ENCODE measurements at regions not wholly inside any gene's neighbourhood (a gene's known extent, or its start where the extent isn't known, plus 50 kb on each side); places are given as distances from the start of the nearest gene placed in this dataset.
"Not testable (repeated sequence)": the region's sequence is repeated elsewhere in the genome, so short reads cannot be mapped to it uniquely, and the experiment has no call there.

DNA sequence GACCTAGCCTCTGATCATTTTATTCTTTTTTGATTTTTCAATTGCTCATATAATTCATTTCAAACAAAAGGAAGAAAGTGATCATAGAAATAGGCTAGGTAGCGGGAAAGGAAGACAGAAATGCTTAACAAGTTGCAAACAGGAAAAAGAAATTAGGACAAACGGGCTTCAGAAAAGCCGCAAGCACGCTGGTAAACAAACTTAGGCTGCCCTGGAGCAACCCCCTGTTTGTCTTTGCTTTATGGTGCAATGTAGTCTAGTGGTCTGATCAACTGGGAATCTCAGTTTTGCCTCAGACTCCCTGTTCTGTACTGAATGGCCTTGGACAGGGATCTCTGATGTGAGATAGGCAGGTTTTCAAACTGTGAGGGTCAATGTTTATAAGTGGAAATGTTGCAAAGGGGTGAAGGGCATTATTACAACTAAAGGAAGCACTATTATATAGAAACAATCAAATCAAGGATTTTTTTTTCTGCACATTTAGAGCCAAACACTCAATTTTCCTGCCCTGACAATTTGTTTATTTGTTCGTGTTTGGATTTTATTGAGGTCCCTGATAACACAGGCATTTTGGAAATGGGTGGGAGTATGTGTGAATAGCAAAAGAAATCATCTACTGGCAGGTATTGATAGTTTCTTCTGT lies 146.8 kb upstream of the NRIP1 start:
- H3K27me3 ChIP-seq, result no peaks in the 10 kb centered on the region
- H3K27ac ChIP-seq, result peak overlapping the region in 1 of 12 donors; percentile 48
- WGBS, 4 donors, result 63 to 84% (median 64%) methylated on average over 5 of the region's 5 CpGs
- H3K4me3 ChIP-seq, result no peak overlapping the region
- no peaks in the 10 kb centered on the region for H3K36me3 ChIP-seq
- no peak for DNase-seq
- no peaks in the 10 kb centered on the region for H3K9me3 ChIP-seq
- TF ChIP-seq, protein P1, sequence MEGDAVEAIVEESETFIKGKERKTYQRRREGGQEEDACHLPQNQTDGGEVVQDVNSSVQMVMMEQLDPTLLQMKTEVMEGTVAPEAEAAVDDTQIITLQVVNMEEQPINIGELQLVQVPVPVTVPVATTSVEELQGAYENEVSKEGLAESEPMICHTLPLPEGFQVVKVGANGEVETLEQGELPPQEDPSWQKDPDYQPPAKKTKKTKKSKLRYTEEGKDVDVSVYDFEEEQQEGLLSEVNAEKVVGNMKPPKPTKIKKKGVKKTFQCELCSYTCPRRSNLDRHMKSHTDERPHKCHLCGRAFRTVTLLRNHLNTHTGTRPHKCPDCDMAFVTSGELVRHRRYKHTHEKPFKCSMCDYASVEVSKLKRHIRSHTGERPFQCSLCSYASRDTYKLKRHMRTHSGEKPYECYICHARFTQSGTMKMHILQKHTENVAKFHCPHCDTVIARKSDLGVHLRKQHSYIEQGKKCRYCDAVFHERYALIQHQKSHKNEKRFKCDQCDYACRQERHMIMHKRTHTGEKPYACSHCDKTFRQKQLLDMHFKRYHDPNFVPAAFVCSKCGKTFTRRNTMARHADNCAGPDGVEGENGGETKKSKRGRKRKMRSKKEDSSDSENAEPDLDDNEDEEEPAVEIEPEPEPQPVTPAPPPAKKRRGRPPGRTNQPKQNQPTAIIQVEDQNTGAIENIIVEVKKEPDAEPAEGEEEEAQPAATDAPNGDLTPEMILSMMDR (IDR thresholded peaks at IDR 0.05), result no peak
- TF ChIP-seq POLR2A (IDR thresholded peaks at IDR 0.05), result no peak
- intact Hi-C loops (cut with DNase I), result no loop called here
- peaks cover 0 to 62% (median 0%) of the 10 kb centered on the region in 12 donors for H3K4me1 ChIP-seq
- no peak for ATAC-seq

DNA sequence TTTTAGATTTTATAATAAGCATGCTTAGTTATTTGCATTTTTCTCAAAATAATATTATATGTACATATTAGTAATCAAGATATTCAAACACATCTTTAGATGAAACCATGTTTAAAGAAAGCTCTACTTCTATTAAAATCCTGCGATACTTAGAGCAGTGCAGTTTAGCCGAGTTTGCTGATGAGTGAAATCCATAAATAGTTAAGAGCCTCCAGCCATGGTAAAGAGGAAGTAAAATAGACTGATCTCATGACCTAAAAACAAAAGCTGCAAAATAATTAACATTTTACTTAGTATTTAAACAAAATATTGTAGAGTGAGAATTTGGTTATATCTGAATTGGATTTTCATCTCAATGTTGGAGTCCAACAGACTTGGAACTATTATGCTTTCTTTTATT lies 147.4 kb upstream of the NRIP1 start:
- peaks cover 0 to 57% (median 0%) of the 10 kb centered on the region in 12 donors for H3K4me1 ChIP-seq
- ATAC-seq (no peak), DNase-seq (no peak)
- H3K4me3 ChIP-seq, result no peak overlapping the region
- TF ChIP-seq, protein P1 (IDR thresholded peaks at IDR 0.05), result no peak
- no peak for TF ChIP-seq POLR2A (IDR thresholded peaks at IDR 0.05)
- H3K36me3 ChIP-seq, result no peaks in the 10 kb centered on the region
- 38 to 50% (median 41%) methylated on average over 2 of the region's 2 CpGs for WGBS, 4 donors
- H3K27me3 ChIP-seq, result no peaks in the 10 kb centered on the region
- peak overlapping the region in 1 of 12 donors; percentile 48 for H3K27ac ChIP-seq
- intact Hi-C loops (cut with DNase I), result no loop called here
- H3K9me3 ChIP-seq, result no peaks in the 10 kb centered on the region

DNA sequence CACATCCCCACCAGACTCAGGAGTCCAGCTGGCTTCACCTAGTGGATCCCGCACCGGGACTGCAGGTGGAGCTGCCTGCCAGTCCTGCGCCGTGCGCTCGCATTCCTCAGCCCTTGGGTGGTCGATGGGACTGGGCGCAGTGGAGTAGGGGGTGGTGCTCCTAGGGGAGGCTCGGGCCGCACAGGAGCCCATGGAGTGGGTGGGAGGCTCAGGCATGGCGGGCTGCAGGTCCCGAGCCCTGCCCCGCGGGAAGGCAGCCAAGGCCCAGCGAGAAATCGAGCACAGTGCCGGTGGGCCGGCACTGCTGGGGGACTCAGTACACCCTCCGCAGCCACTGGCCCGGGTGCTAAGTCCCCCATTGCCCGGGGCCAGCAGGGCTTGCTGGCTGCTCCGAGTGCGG lies 153.7 kb upstream of the NRIP1 start:
- WGBS, 4 donors, result 96 to 99% (median 96%) methylated on average over 8 to 17 of the region's 23 CpGs; no CpG with 5 or more reads in 1 of the 4 donors
- ATAC-seq; H3K36me3 ChIP-seq; H3K27me3 ChIP-seq; H3K9me3 ChIP-seq; DNase-seq; H3K27ac ChIP-seq; H3K4me3 ChIP-seq; intact Hi-C loops (cut with DNase I): not testable (repeated sequence)
- H3K4me1 ChIP-seq, result peaks cover 0 to 43% (median 12%) of the 10 kb centered on the region in 12 donors

DNA sequence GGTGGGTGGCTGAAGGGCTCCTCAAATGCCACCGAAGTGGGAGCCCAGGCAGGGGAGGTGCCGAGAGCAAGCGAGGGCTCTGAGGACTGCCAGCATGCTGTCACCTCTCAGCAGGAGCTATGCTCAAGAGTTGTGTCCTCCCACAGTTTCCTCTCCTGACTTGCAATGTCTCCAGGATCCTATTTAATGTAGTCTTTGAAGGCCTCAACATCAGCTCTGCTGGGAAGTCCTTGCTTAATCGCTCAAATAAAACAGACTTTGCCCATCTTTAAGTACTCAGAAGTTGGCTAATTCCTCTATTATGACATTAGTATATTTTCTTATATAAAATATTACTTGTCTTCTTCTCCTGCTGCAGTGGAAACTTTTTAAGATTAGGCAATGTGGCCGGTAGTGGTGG lies 154.2 kb upstream of the NRIP1 start:
- no peak for DNase-seq
- WGBS, 4 donors, result 72 to 100% (median 90%) methylated on average over 2 to 5 of the region's 5 CpGs
- peaks cover 0 to 43% (median 12%) of the 10 kb centered on the region in 12 donors for H3K4me1 ChIP-seq
- TF ChIP-seq, protein P1 (IDR thresholded peaks at IDR 0.05), result no peak
- no peak for TF ChIP-seq POLR2A (IDR thresholded peaks at IDR 0.05)
- no peak overlapping the region for H3K4me3 ChIP-seq
- no peak overlapping the region for H3K27ac ChIP-seq
- ATAC-seq, result no peak
- no peaks in the 10 kb centered on the region for H3K36me3 ChIP-seq
- intact Hi-C loops (cut with DNase I), result no loop called here
- no peaks in the 10 kb centered on the region for H3K9me3 ChIP-seq
- no peaks in the 10 kb centered on the region for H3K27me3 ChIP-seq

DNA sequence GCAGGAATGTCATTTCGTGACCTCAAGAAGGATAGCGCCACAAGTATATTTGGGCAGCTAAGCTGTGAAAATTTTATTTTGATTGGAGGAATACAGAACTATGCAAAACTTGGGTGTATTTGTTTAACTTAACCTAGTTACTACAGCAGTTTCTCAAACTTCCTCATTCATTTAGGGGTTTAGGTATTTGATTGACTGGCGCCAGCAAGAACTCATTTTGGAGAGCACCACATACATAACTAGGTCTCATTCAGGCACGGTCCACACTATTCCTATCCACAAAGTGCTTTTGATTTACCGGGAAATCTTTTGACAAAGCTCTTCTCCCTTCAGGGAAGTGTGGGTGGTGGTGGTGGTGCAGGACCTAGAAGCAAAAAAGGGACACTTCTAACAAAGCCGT lies 155.1 kb upstream of the NRIP1 start:
- Histone ChIP-seq H3K27me3 (no peaks in the 10 kb centered on the region), H3K4me1 (peaks cover 0 to 36% (median 12%) of the 10 kb centered on the region in 12 donors), H3K36me3 (no peaks in the 10 kb centered on the region), H3K27ac (no peak overlapping the region), H3K9me3 (no peaks in the 10 kb centered on the region), H3K4me3 (no peak overlapping the region)
- ATAC-seq (no peak), DNase-seq (no peak)
- intact Hi-C loops (cut with DNase I), result loop anchor here in 4 of 10 donors (5.0 to 10.0 kb wide), 4 partner anchors 153 to 355 kb away; partner anchors contain the start of gene NRIP1 (in 2 of the 4)
- 69 to 83% (median 79%) methylated on average over 6 of the region's 6 CpGs for WGBS, 4 donors
- TF ChIP-seq, protein P1 (IDR thresholded peaks at IDR 0.05), result no peak
- TF ChIP-seq POLR2A (IDR thresholded peaks at IDR 0.05), result no peak

All from heart left ventricle (tissue), 16 donors.